ENCODE measurements at regions not wholly inside any gene's neighbourhood (a gene's known extent, or its start where the extent isn't known, plus 50 kb on each side); places are given as distances from the start of the nearest gene placed in this dataset.

GRCh38 chr6:84344005-84344404 is 116.6 kb upstream of the CEP162 start:
- TF ChIP-seq CTCF (IDR thresholded peaks at IDR 0.05) (no peak), POLR2A (IDR thresholded peaks at IDR 0.05) (no peak)

Measured in tibial nerve (tissue), 3 donors.